OCI-LY7 (cell line): ENCODE measurements at regions not wholly inside any gene's neighbourhood (a gene's known extent, or its start where the extent isn't known, plus 50 kb on each side); places are given as distances from the start of the nearest gene placed in this dataset.

Experiments used
- BruUV-seq: library from RNA; stranded (reverse); fragments of 400-500 nt; replicated peaks from 2 replicates; lab custom pipeline; 2021; lab: Mats Ljungman, UMichigan
- CTCF ChIA-PET: fragments of 300-600 bp; sonication (Branson Sonifier 250); formaldehyde crosslinking; loops from one replicate; lab custom pipeline; 2022; ENCODE audit warnings: antibody characterized with exemption; ENCODE audit not compliant: unreplicated experiment; lab: Charles Lee
- POLR2A ChIA-PET: fragments of 300-600 bp; sonication (Branson Sonifier 250); formaldehyde crosslinking; loops from one replicate; lab custom pipeline; 2022; ENCODE audit warnings: antibody characterized with exemption; lab: Charles Lee
- DNase-seq: peaks from one replicate; pipeline ENCODE4 v3.0.0-alpha.2; 2015; ENCODE audit warnings: low spot score
- H2AFZ ChIP-seq: fragments of 200-600 bp; sonication (generic), shearing (Covaris generic); 2 replicates; pipeline ENCODE4 v1.6.1; 2014; ENCODE audit warnings: mild to moderate bottlenecking, antibody characterized with exemption, low read length, moderate library complexity
- H3K27ac ChIP-seq: fragments of 200-600 bp; sonication (generic); 2 replicates; pipeline ENCODE4 v1.5.1; 2014; ENCODE audit warnings: mixed run types, low read depth, mild to moderate bottlenecking, moderate library complexity, low read length, inconsistent platforms; ENCODE audit not compliant: poor library complexity, severe bottlenecking
- H3K36me3 ChIP-seq: fragments of 200-600 bp; sonication (generic); 2 replicates; pipeline ENCODE4 v1.6.1; 2014; ENCODE audit warnings: mild to moderate bottlenecking, antibody characterized with exemption, low read length, moderate library complexity, mixed read lengths; ENCODE audit not compliant: insufficient read depth
- H3K4me1 ChIP-seq: fragments of 200-600 bp; sonication (generic); 2 replicates; pipeline ENCODE4 v1.5.1; 2014; ENCODE audit warnings: mild to moderate bottlenecking, low read length; ENCODE audit not compliant: insufficient read depth, poor library complexity, severe bottlenecking
- H3K4me2 ChIP-seq: fragments of 200-600 bp; sonication (generic); 2 replicates; pipeline ENCODE4 v1.6.1; 2014; ENCODE audit warnings: mild to moderate bottlenecking, low read length
- H3K4me3 ChIP-seq: fragments of 200-600 bp; sonication (generic); 2 replicates; pipeline ENCODE4 v1.5.1; 2014; ENCODE audit warnings: mild to moderate bottlenecking, low read depth, low read length; ENCODE audit not compliant: poor library complexity, severe bottlenecking
- H3K79me2 ChIP-seq: fragments of 200-600 bp; sonication (generic); 2 replicates; pipeline ENCODE4 v1.6.1; 2016; ENCODE audit warnings: low read depth, mild to moderate bottlenecking, low read length, moderate library complexity, mixed read lengths; ENCODE audit not compliant: insufficient read depth
- H3K9me2 ChIP-seq: fragments of 200-600 bp; sonication (generic); 2 replicates; pipeline ENCODE4 v1.6.1; 2016; ENCODE audit warnings: mild to moderate bottlenecking, low read length, mixed read lengths; ENCODE audit not compliant: insufficient read depth
- H3K9me3 ChIP-seq: fragments of 200-600 bp; sonication (generic); 2 replicates; pipeline ENCODE4 v1.6.1; 2014; ENCODE audit warnings: mild to moderate bottlenecking, mixed run types, low read length, mixed read lengths
- H4K20me1 ChIP-seq: fragments of 200-600 bp; sonication (generic); 2 replicates; pipeline ENCODE4 v1.6.1; 2014; ENCODE audit warnings: mild to moderate bottlenecking, antibody characterized with exemption, low read length, moderate library complexity, mixed read lengths; ENCODE audit not compliant: insufficient read depth
- EZH2phosphoT487 ChIP-seq: fragments of 200-600 bp; sonication (generic); IDR thresholded peaks from 2 replicates; pipeline ENCODE4 v1.6.1; 2018; ENCODE audit warnings: low read depth, borderline replicate concordance, mild to moderate bottlenecking, mixed run types, antibody characterized with exemption, low read length, moderate library complexity, mixed read lengths
- intact Hi-C: fragments of 100-400 bp; cut with micrococcal nuclease; formaldehyde crosslinking; loops from one replicate; pipeline ENCODE4 v1.10.0; 2022; ENCODE audit not compliant: unreplicated experiment
- TF ChIP-seq, protein P1 (sequence below): fragments of 200-600 bp; sonication (generic); conservative IDR thresholded peaks from 2 replicates; pipeline ENCODE4 v1.5.1; 2014; ENCODE audit warnings: mild to moderate bottlenecking, antibody characterized with exemption, low read length, moderate library complexity, mixed read lengths

- no peaks in the 10 kb centered on the region for H3K9me3 ChIP-seq
- intact Hi-C loops = no loop called here
- no peak for TF ChIP-seq EZH2phosphoT487
- TF ChIP-seq, protein P1, sequence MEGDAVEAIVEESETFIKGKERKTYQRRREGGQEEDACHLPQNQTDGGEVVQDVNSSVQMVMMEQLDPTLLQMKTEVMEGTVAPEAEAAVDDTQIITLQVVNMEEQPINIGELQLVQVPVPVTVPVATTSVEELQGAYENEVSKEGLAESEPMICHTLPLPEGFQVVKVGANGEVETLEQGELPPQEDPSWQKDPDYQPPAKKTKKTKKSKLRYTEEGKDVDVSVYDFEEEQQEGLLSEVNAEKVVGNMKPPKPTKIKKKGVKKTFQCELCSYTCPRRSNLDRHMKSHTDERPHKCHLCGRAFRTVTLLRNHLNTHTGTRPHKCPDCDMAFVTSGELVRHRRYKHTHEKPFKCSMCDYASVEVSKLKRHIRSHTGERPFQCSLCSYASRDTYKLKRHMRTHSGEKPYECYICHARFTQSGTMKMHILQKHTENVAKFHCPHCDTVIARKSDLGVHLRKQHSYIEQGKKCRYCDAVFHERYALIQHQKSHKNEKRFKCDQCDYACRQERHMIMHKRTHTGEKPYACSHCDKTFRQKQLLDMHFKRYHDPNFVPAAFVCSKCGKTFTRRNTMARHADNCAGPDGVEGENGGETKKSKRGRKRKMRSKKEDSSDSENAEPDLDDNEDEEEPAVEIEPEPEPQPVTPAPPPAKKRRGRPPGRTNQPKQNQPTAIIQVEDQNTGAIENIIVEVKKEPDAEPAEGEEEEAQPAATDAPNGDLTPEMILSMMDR = no peak
- H3K4me3 ChIP-seq = no peak overlapping the region
- no peaks in the 10 kb centered on the region for H3K9me2 ChIP-seq
- no peaks in the 10 kb centered on the region for H3K79me2 ChIP-seq
- ChIA-PET CTCF (no interaction called here), POLR2A (no interaction called here)
- no TSS peak for BruUV-seq
- H4K20me1 ChIP-seq = no peaks in the 10 kb centered on the region
- DNase-seq = no peak
- H3K4me2 ChIP-seq = no peak overlapping the region
- H2AFZ ChIP-seq = no peak overlapping the region
- peaks cover 19% of the 10 kb centered on the region for H3K4me1 ChIP-seq
- H3K27ac ChIP-seq = no peak overlapping the region
- H3K36me3 ChIP-seq = no peaks in the 10 kb centered on the region
Measured at GRCh38 chr9:94161673-94162072, 77.4 kb downstream of the PTPDC1 start.

DNA sequence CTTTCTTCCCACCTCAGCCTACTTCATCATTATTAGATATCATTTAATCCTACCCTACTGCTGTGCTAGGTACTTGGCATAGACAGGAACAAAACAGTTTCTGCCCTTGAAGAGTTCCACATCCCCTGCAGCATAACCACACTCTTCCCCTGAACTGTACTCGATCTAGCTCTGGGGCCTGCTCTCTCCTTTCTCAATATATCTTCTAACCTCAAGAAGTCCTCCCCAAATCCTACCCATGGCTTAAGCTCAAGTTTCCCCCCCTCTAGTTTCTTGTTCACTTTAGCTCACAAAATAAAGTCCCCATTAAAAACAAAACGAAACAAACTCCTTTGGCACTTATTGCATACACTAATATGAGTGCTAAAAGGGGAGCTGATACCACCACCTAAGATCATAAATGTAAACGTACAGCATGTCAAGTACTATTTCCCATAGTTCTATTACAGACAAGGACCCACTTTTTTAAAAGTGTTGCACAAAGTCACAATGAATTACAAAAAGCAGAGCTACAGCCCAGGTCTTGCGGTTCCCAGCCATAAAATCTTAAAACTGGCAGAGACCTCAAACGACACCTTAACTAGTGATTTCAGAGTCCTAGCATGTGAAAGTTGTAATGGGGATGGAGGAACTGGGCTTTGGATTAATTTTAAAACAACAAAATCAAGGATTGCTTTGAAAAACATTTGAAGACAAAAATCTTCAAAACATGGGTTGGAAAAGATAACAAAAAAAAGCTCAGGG, 80.7 kb downstream of the PTPDC1 start:
- Histone ChIP-seq H3K9me3 (no peaks in the 10 kb centered on the region), H3K4me3 (peak overlapping the region; percentile 57), H2AFZ (peak overlapping the region; percentile 67; the same call in 1 of the 2 replicates), H3K36me3 (peaks cover 31% of the 10 kb centered on the region), H3K79me2 (peaks cover 32% of the 10 kb centered on the region), H3K27ac (peak overlapping the region; percentile 29), H4K20me1 (peaks cover 27% of the 10 kb centered on the region), H3K4me1 (peaks cover 30% of the 10 kb centered on the region), H3K4me2 (peak overlapping the region; percentile 77), H3K9me2 (no peaks in the 10 kb centered on the region)
- DNase-seq = no peak
- BruUV-seq = TSS peak; percentile 97
- POLR2A ChIA-PET = interaction anchor here (0.7 to 2.0 kb wide), 3 partner anchors 8 to 19 kb away, joined by 3 to 4 read pairs (median 4); no protein-coding TSS in a partner anchor
- intact Hi-C loops = loop anchor here (5.0 kb wide), 1 partner anchor 1712 kb away; the partner anchor contains the start of gene ERCC6L2
- CTCF ChIA-PET = interaction anchor here (1.0 kb wide), 1 partner anchor 69 kb away, joined by 3 read pairs; no protein-coding TSS in a partner anchor
- TF ChIP-seq, protein P1 = no peak
- TF ChIP-seq EZH2phosphoT487 = no peak
